CD4-positive, alpha-beta T cell treated with Interleukin-2 at 100 ng/mL for 4 hours (primary cell): ENCODE measurements at regions not wholly inside any gene's neighbourhood (a gene's known extent, or its start where the extent isn't known, plus 50 kb on each side); places are given as distances from the start of the nearest gene placed in this dataset.

Experiments used
- DNase-seq: peaks from one replicate; pipeline ENCODE4 v3.0.0-alpha.2; 2020; ENCODE audit warnings: low spot score

- DNase-seq: no peak
These were observed 216.9 kb downstream of the TLE4 start for GRCh38 chr9:79788662-79789061.

- DNase-seq: no peak
These were observed 209.5 kb downstream of the TLE4 start for GRCh38 chr9:79781263-79781662.

GRCh38 chr9:79780559-79780958 is 208.8 kb downstream of the TLE4 start:
- DNase-seq: no peak

GRCh38 chr9:79779901-79780300 is 208.1 kb downstream of the TLE4 start:
- no peak for DNase-seq

- no peak for DNase-seq
These were observed 206.8 kb downstream of the TLE4 start for GRCh38 chr9:79778581-79778980.

- DNase-seq: no peak
These were observed 204.8 kb downstream of the TLE4 start for GRCh38 chr9:79776581-79776980.
